ENCODE measurements at regions not wholly inside any gene's neighbourhood (a gene's known extent, or its start where the extent isn't known, plus 50 kb on each side); places are given as distances from the start of the nearest gene placed in this dataset.
"Not testable (repeated sequence)": the region's sequence is repeated elsewhere in the genome, so short reads cannot be mapped to it uniquely, and the experiment has no call there.

DNA sequence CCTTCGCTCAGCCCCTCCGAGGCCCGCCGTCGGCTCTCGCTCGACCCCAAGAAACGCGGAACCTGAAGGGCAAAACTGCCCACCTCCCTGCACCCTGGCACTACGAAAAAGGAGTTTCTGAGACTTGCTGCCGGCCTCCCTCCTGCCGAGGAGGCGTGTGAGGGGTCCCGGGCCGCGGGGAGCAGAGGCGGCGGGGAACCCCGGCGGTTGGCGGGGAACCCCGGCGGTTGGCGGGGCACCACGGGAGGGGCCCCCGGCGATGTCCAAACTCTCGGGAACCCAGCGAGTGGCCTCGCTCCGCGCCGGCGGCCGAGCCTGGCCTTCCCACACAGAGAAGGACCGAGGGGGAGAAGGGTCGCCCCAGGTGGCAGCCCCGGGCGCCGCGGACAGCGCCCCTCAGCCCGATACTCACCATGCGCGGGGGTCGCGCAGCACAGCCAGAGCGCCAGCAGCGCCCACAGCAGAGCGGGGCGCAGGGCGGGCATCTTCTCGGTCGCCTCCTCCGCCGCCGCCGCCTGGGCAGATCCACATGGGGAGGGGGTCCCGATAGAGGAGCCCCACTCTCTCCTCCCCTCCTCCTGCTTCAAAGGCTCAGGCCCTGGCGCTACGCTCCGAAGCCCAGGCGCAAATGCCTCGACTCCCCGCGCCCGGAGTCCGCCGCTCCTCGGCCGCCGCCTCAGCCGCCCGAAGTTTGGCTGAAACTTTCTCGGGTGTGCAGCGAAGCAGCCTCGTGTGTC is 69.4 kb upstream of the NUDT4B start:
- H3K4me1 ChIP-seq; H3K36me3 ChIP-seq; H3K27me3 ChIP-seq; H3K9me3 ChIP-seq; intact Hi-C loops (cut with DNase I; ENCODE audit: low total_unique reads): not testable (repeated sequence)
- H3K4me3 ChIP-seq: peak overlapping the region in 1 of 2 donors; percentile 58
- peak in 1 of 2 donors; percentile 68 for DNase-seq
- peak overlapping the region in 1 of 2 donors; percentile 77 for H3K27ac ChIP-seq

DNA sequence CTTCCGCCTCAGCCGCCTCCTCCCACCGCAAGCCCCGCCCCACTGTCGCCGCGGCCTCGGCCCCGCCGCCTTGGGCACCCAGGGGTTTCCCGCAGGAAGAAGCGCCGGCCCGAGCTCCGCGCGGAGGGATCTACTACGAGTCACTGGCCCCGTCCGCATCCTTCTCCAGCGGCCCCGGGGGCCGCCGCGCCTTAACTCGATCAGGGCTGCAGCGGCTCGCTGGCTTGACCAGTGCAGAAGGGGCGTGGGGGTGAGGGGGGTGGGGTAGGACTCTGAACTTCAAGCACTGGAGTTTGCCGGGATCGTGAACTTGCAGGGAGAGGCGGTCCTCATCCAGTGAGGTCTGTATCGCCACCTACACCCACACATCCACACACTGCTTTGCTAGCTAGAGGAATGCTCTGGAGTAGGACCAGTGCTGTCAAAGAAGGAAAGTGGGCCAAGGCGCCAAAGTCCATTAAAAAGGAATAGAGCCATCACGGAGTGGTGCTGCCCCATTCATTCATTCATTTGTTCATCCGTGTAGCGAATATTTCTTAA is 68.7 kb upstream of the NUDT4B start:
- H3K9me3 ChIP-seq; H3K4me1 ChIP-seq; intact Hi-C loops (cut with DNase I; ENCODE audit: low total_unique reads); H3K27ac ChIP-seq; H3K36me3 ChIP-seq; DNase-seq; H3K27me3 ChIP-seq: not testable (repeated sequence)
- peak overlapping the region in 1 of 2 donors; percentile 58 for H3K4me3 ChIP-seq

DNA sequence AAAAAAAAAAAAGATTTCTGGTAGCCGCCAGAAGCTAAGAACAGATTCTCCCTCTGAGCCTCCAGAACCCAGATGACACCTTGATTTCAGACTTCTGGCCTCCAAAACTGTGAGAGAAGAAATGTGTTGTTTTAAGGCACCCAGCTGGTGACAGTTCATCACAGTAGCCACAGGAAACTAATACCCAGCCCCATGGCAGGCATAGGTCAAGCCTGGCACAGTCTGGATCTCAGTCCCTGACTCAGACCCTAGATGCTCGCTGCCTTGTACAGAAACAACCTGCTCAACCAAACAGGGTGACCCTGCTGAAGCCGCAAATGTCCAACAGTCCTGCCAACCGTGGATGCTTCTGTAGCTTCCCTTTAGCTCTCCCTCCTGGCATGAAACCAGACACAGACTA is 61.8 kb upstream of the NUDT4B start:
- H3K27me3 ChIP-seq; H3K27ac ChIP-seq; intact Hi-C loops (cut with DNase I; ENCODE audit: low total_unique reads); H3K9me3 ChIP-seq; DNase-seq; H3K4me3 ChIP-seq; H3K4me1 ChIP-seq; H3K36me3 ChIP-seq: not testable (repeated sequence)

DNA sequence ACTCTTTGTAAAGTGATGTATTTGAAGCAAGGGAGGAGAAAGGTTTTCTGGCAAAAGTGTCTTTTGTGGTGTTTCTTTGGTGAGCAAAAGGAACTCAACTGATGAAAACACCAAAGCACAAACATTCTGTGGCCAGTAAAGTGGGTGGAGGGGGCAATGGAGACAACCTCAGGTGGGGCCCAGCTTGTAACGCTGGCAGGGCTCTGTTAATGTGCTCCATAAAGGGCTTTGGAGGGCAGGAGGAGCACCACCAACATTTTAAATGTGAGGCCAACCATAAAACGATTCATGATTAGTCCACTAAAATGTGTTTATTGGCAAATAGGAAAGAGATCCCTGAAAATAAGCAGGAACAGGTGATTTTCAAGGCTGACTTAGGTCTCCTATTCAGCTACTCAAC is 61.2 kb upstream of the NUDT4B start:
- intact Hi-C loops (cut with DNase I; ENCODE audit: low total_unique reads): not testable (repeated sequence)

More for the DNA sequence above, 61.2 kb upstream of the NUDT4B start:
- H3K9me3 ChIP-seq, H3K27ac ChIP-seq, H3K36me3 ChIP-seq, H3K27me3 ChIP-seq, H3K4me3 ChIP-seq, H3K4me1 ChIP-seq, DNase-seq: not testable (repeated sequence)
